Raji (cell line): ENCODE measurements at regions not wholly inside any gene's neighbourhood (a gene's known extent, or its start where the extent isn't known, plus 50 kb on each side); places are given as distances from the start of the nearest gene placed in this dataset.

Experiments used
- POLR2A ChIP-seq: IDR thresholded peaks from 2 replicates; pipeline ENCODE4 v1.6.1; 2011; ENCODE audit warnings: low read depth, low read length, control low read depth; ENCODE audit not compliant: insufficient read depth

- no peak for TF ChIP-seq POLR2A
Measured at GRCh38 chr5:116881921-116882531, 307.4 kb upstream of the SEMA6A start.

GRCh38 chr5:116880601-116881000, 306.0 kb upstream of the SEMA6A start:
- TF ChIP-seq POLR2A: no peak

GRCh38 chr5:116880150-116880549, 305.5 kb upstream of the SEMA6A start:
- no peak for TF ChIP-seq POLR2A

GRCh38 chr5:116876240-116876840, 301.7 kb upstream of the SEMA6A start:
- TF ChIP-seq POLR2A: no peak

GRCh38 chr5:116872986-116873385, 298.4 kb upstream of the SEMA6A start:
- TF ChIP-seq POLR2A: no peak

GRCh38 chr5:116872486-116872885, 297.9 kb upstream of the SEMA6A start:
- TF ChIP-seq POLR2A: no peak

GRCh38 chr5:116865651-116866050, 291.0 kb upstream of the SEMA6A start:
- no peak for TF ChIP-seq POLR2A

- no peak for TF ChIP-seq POLR2A
Measured at GRCh38 chr5:116864838-116865190, 290.2 kb upstream of the SEMA6A start.

GRCh38 chr5:116864157-116864837, 289.7 kb upstream of the SEMA6A start:
- no peak for TF ChIP-seq POLR2A

GRCh38 chr5:116862632-116863455, 288.2 kb upstream of the SEMA6A start:
- no peak for TF ChIP-seq POLR2A

- TF ChIP-seq POLR2A: no peak
Measured at GRCh38 chr5:116861666-116862065, 287.0 kb upstream of the SEMA6A start.

GRCh38 chr5:116861097-116861496, 286.5 kb upstream of the SEMA6A start:
- TF ChIP-seq POLR2A: no peak

- no peak for TF ChIP-seq POLR2A
Measured at GRCh38 chr5:116859666-116860320, 285.2 kb upstream of the SEMA6A start.

- TF ChIP-seq POLR2A: no peak
Measured at GRCh38 chr5:116858705-116859333, 284.2 kb upstream of the SEMA6A start.

GRCh38 chr5:116856271-116856670, 281.6 kb upstream of the SEMA6A start:
- no peak for TF ChIP-seq POLR2A
